ENCODE measurements at regions not wholly inside any gene's neighbourhood (a gene's known extent, or its start where the extent isn't known, plus 50 kb on each side); places are given as distances from the start of the nearest gene placed in this dataset.

DNA sequence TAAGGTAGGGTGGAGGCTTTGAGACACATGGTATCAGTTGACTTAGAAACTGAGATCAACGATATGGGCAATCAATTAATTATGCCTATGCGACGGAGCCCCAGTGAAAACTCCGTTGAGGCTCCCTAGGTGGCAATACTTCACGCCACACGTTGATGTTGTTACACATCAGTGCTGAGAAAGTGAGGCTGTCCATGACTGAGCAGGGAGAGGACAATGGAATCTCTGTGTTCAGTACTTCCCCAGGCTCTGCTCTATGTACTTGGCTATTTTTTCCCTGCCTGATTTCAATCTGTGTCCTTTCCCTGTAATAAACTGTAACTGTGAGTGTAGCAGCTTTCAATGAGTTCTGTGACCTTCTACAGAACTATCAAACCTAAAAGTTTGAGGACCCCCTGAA, 211.7 kb downstream of the SNCAIP start:
- BruUV-seq (replicated peaks): no TSS peak
- no peaks in the 10 kb centered on the region for H3K79me2 ChIP-seq (ENCODE audit: insufficient read depth, low read length)
- TF ChIP-seq, protein P1, sequence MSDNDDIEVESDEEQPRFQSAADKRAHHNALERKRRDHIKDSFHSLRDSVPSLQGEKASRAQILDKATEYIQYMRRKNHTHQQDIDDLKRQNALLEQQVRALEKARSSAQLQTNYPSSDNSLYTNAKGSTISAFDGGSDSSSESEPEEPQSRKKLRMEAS (IDR thresholded peaks at IDR 0.05): no peak
- no peak for TF ChIP-seq SIN3A (IDR thresholded peaks at IDR 0.05; ENCODE audit: low read depth)
- no peak for TF ChIP-seq CBX3 (IDR thresholded peaks at IDR 0.05; ENCODE audit: low read depth)
- TF ChIP-seq, protein P2, sequence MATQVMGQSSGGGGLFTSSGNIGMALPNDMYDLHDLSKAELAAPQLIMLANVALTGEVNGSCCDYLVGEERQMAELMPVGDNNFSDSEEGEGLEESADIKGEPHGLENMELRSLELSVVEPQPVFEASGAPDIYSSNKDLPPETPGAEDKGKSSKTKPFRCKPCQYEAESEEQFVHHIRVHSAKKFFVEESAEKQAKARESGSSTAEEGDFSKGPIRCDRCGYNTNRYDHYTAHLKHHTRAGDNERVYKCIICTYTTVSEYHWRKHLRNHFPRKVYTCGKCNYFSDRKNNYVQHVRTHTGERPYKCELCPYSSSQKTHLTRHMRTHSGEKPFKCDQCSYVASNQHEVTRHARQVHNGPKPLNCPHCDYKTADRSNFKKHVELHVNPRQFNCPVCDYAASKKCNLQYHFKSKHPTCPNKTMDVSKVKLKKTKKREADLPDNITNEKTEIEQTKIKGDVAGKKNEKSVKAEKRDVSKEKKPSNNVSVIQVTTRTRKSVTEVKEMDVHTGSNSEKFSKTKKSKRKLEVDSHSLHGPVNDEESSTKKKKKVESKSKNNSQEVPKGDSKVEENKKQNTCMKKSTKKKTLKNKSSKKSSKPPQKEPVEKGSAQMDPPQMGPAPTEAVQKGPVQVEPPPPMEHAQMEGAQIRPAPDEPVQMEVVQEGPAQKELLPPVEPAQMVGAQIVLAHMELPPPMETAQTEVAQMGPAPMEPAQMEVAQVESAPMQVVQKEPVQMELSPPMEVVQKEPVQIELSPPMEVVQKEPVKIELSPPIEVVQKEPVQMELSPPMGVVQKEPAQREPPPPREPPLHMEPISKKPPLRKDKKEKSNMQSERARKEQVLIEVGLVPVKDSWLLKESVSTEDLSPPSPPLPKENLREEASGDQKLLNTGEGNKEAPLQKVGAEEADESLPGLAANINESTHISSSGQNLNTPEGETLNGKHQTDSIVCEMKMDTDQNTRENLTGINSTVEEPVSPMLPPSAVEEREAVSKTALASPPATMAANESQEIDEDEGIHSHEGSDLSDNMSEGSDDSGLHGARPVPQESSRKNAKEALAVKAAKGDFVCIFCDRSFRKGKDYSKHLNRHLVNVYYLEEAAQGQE (IDR thresholded peaks at IDR 0.05; ENCODE audit: low read depth): no peak
- TF ChIP-seq SRF (IDR thresholded peaks at IDR 0.05; ENCODE audit: low read depth): no peak
- no peak for TF ChIP-seq YY1 (IDR thresholded peaks at IDR 0.05; ENCODE audit: extremely low read depth, insufficient replicate concordance, low read depth, low read length)
- no peak for TF ChIP-seq POLR2AphosphoS5 (IDR thresholded peaks at IDR 0.05; ENCODE audit: low read depth, low read length)
- TF ChIP-seq SP1 (IDR thresholded peaks at IDR 0.05; ENCODE audit: low read depth): no peak
- no peak for TF ChIP-seq POLR2A (IDR thresholded peaks at IDR 0.05; ENCODE audit: borderline replicate concordance, extremely low read depth, insufficient read depth, insufficient read length)
- TF ChIP-seq ZNF274 (IDR thresholded peaks at IDR 0.05; ENCODE audit: low read depth, low read length): no peak
- TF ChIP-seq FOSL1 (IDR thresholded peaks at IDR 0.05; ENCODE audit: low read depth): no peak
- no peak for TF ChIP-seq TCF7L2 (IDR thresholded peaks at IDR 0.05; ENCODE audit: borderline replicate concordance, extremely low read depth, insufficient read depth, insufficient read length)
- H3K4me1 ChIP-seq (ENCODE audit: control insufficient read depth in 1 of 2, insufficient read depth in 2 of 2, low read length in 2 of 2): no peaks in the 10 kb centered on the region
- no peaks in the 10 kb centered on the region for H3K27me3 ChIP-seq (ENCODE audit: insufficient read depth, low read length)
- POLR2A ChIA-PET: no interaction called here
- no peak overlapping the region for H2AFZ ChIP-seq (ENCODE audit: low read depth, low read length, poor library complexity, severe bottlenecking)
- H3K36me3 ChIP-seq (ENCODE audit: control insufficient read depth in 1 of 2, insufficient read depth in 2 of 2, low read length in 2 of 2): no peaks in the 10 kb centered on the region
- no peak overlapping the region for H3K4me2 ChIP-seq (ENCODE audit: low read length)
- intact Hi-C loops (cut with micrococcal nuclease): no loop called here
- H3K9me2 ChIP-seq (ENCODE audit: insufficient read depth): no peaks in the 10 kb centered on the region
- H3K4me3 ChIP-seq (replicated peaks in 1 of 2; ENCODE audit: low read depth in 1 of 2, low read length in 2 of 2): no peak overlapping the region
- CTCF ChIA-PET: no interaction called here
- DNase-seq (ENCODE audit: low read depth, low spot score) (no peak), ATAC-seq (0 out of 2 replicates have a peak, but pooled peaks have one; percentile 22)
- H3K9me3 ChIP-seq (ENCODE audit: control insufficient read depth in 1 of 2, insufficient read depth in 1 of 2, low read depth in 1 of 2, low read length in 2 of 2): no peaks in the 10 kb centered on the region
- H3K27ac ChIP-seq (ENCODE audit: low read depth, low read length): no peak overlapping the region
- RAD21 ChIA-PET (ENCODE audit: low non-redundant PET in 1 of 2, low total read pairs in 2 of 2, uncharacterized antibody in 2 of 2, unreplicated experiment in 2 of 2): no interaction called here
- no peaks in the 10 kb centered on the region for H4K20me1 ChIP-seq (ENCODE audit: insufficient read depth)
- no peak overlapping the region for H3K9ac ChIP-seq (ENCODE audit: low read length)
